ENCODE measurements at regions not wholly inside any gene's neighbourhood (a gene's known extent, or its start where the extent isn't known, plus 50 kb on each side); places are given as distances from the start of the nearest gene placed in this dataset.

- Mint-ChIP-seq H3K36me3 (ENCODE audit: insufficient read depth, unreplicated experiment) (no peaks in the 10 kb centered on the region), H3K4me3 (ENCODE audit: unreplicated experiment) (no peak overlapping the region), H3K4me1 (ENCODE audit: low read depth, unreplicated experiment) (no peaks in the 10 kb centered on the region), H3K9me3 (ENCODE audit: unreplicated experiment) (no peaks in the 10 kb centered on the region), H3K27ac (ENCODE audit: unreplicated experiment) (no peak overlapping the region), H3K27me3 (ENCODE audit: insufficient read depth, unreplicated experiment) (no peaks in the 10 kb centered on the region)
- Histone ChIP-seq H3K36me3 (ENCODE audit: control insufficient read depth, insufficient read depth, low read length) (no peaks in the 10 kb centered on the region), H3K4me1 (no peaks in the 10 kb centered on the region), H3K27me3 (replicated peaks; ENCODE audit: control insufficient read depth, insufficient read depth, low read length) (no peaks in the 10 kb centered on the region), H3K9me3 (no peaks in the 10 kb centered on the region), H3K4me3 (ENCODE audit: low read depth, low read length) (no peak overlapping the region)
- DNase-seq, result no peak
- intact Hi-C loops (cut with micrococcal nuclease; ENCODE audit: unreplicated experiment), result no loop called here
- no TSS peak for BruUV-seq (replicated peaks)
- ChIA-PET CTCF (no interaction called here), POLR2A (no interaction called here)
- no peak for TF ChIP-seq CTCF (IDR thresholded peaks at IDR 0.05; ENCODE audit: insufficient read depth in 1 of 2, low read depth in 1 of 2, low read length in 1 of 2, severe bottlenecking in 1 of 2, unreplicated experiment in 1 of 2)
These were observed 415.7 kb upstream of the STEAP1 start for GRCh38 chr7:89738549-89738948.

DNA sequence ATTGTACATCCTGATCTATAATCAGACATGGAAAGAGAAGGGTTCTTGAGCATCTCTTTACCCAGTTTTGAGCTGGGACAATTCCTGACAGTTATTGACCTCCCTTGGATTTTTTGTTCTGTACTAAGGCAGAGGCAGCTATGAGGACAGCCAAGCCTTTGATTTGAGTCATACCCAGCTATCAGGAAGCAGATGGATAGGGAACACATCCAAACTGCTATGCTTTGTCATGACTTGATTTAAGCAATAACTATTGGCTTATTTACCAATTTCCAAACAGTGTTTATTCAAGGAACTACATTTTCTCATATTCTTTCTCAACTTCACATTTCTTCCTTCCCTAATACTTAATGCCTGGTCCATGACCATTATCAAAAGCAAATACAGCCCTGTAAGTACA is 396.4 kb upstream of the STEAP1 start:
- H3K4me3 ChIP-seq (ENCODE audit: low read depth, low read length), result no peak overlapping the region
- Mint-ChIP-seq H3K4me1 (ENCODE audit: low read depth, unreplicated experiment) (no peaks in the 10 kb centered on the region), H3K27ac (ENCODE audit: unreplicated experiment) (no peak overlapping the region), H3K36me3 (ENCODE audit: insufficient read depth, unreplicated experiment) (no peaks in the 10 kb centered on the region), H3K27me3 (ENCODE audit: insufficient read depth, unreplicated experiment) (no peaks in the 10 kb centered on the region), H3K9me3 (ENCODE audit: unreplicated experiment) (no peaks in the 10 kb centered on the region), H3K4me3 (ENCODE audit: unreplicated experiment) (no peak overlapping the region)
- H3K36me3 ChIP-seq (ENCODE audit: control insufficient read depth, insufficient read depth, low read length), result no peaks in the 10 kb centered on the region
- ChIA-PET CTCF (no interaction called here), POLR2A (no interaction called here)
- H3K4me1 ChIP-seq, result no peaks in the 10 kb centered on the region
- intact Hi-C loops (cut with micrococcal nuclease; ENCODE audit: unreplicated experiment), result no loop called here
- no peaks in the 10 kb centered on the region for H3K9me3 ChIP-seq
- BruUV-seq (replicated peaks), result no TSS peak
- no peak for TF ChIP-seq CTCF (IDR thresholded peaks at IDR 0.05; ENCODE audit: insufficient read depth in 1 of 2, low read depth in 1 of 2, low read length in 1 of 2, severe bottlenecking in 1 of 2, unreplicated experiment in 1 of 2)
- no peaks in the 10 kb centered on the region for H3K27me3 ChIP-seq (replicated peaks; ENCODE audit: control insufficient read depth, insufficient read depth, low read length)
- DNase-seq, result no peak

- TF ChIP-seq CTCF (IDR thresholded peaks at IDR 0.05; ENCODE audit: insufficient read depth in 1 of 2, low read depth in 1 of 2, low read length in 1 of 2, severe bottlenecking in 1 of 2, unreplicated experiment in 1 of 2), result no peak
- H3K4me3 ChIP-seq (ENCODE audit: low read depth, low read length), result no peak overlapping the region
- intact Hi-C loops (cut with micrococcal nuclease; ENCODE audit: unreplicated experiment), result no loop called here
- Mint-ChIP-seq H3K27ac (ENCODE audit: unreplicated experiment) (no peak overlapping the region), H3K9me3 (ENCODE audit: unreplicated experiment) (no peaks in the 10 kb centered on the region), H3K4me3 (ENCODE audit: unreplicated experiment) (no peak overlapping the region), H3K36me3 (ENCODE audit: insufficient read depth, unreplicated experiment) (no peaks in the 10 kb centered on the region), H3K4me1 (ENCODE audit: low read depth, unreplicated experiment) (no peaks in the 10 kb centered on the region), H3K27me3 (ENCODE audit: insufficient read depth, unreplicated experiment) (no peaks in the 10 kb centered on the region)
- H3K27me3 ChIP-seq (replicated peaks; ENCODE audit: control insufficient read depth, insufficient read depth, low read length), result no peaks in the 10 kb centered on the region
- no peaks in the 10 kb centered on the region for H3K36me3 ChIP-seq (ENCODE audit: control insufficient read depth, insufficient read depth, low read length)
- BruUV-seq (replicated peaks), result no TSS peak
- H3K9me3 ChIP-seq, result no peaks in the 10 kb centered on the region
- POLR2A ChIA-PET, result no interaction called here
- H3K4me1 ChIP-seq, result no peaks in the 10 kb centered on the region
- CTCF ChIA-PET, result no interaction called here
- DNase-seq, result no peak
These were observed 393.6 kb upstream of the STEAP1 start for GRCh38 chr7:89760690-89761089.
